Left ventricle myocardium superior (tissue), 1 donor: ENCODE measurements at regions not wholly inside any gene's neighbourhood (a gene's known extent, or its start where the extent isn't known, plus 50 kb on each side); places are given as distances from the start of the nearest gene placed in this dataset.

ENCODE experiments used
- ATAC-seq: fragments of 200-7000 bp; cut with Tn5 transposase; one replicate; pipeline ENCODE4 v1.9.1; 2020; ENCODE audit warnings: mild to moderate bottlenecking, moderate library complexity
- DNase-seq: peaks from one replicate; pipeline ENCODE4 v3.0.0-alpha.2; 2020
- intact Hi-C: fragments of 100-400 bp; cut with micrococcal nuclease; formaldehyde crosslinking; loops from one replicate; pipeline ENCODE4 v1.11.0; 2022
- donor health status: DM: no; HTN: yes; CAD: no; lungs with severe emphysema.

DNA sequence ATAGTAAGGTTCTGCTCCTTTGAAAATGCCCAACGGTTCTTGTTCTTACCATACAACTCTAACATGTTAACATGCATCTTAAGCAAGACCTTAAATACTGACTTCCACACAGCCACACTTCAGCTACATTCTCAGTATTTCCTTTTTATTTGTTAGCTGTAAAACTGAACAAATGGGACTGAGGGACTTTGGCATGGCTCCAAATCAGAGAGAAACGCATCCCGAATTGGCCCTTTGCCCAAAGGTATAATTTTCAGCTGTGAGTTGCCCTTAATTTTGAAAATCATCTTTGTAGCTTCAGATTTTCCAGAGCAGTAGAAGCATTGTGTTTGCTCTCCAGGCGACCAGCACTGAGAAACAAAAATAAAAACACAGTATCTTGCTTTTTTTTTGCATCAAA, 56.4 kb downstream of the NEUROD6 start:
- intact Hi-C loops, result no loop called here
- no peak for DNase-seq
- no peak for ATAC-seq

DNA sequence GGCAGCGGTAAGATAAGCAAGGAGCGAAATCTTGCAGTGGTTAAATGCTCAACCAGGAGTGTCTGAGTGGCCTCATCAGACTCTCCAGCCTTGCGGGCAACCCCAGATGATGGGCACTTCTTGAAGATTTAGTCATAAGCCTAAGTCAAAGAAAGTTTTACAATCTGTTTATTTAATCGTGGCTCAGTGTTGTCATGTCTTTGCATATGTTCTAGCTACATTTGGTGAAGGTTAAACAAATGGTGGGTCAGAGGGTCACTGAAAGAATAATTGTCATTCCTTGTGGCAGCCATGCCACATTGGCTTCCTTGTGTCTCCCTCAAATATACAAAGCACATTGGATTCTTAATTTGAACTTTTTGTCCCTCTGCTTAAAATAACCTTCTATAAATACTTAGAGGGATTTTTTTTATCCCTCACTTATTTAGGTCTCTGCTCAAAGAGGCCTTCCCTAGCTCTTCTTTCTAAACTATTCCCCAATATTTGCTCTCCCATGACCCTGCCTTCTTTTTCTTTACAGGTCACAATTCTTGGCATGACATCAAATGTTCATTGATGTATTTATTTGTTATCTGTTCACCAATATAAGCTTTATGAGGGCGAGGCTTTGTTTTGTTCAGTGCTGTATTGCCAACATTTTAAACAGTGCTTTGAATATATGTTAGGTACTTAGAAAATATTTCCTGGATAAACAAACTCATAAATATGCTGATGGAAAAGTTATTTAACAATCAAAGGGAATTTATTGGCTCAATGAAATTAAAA, 68.7 kb downstream of the NEUROD6 start:
- no peak for ATAC-seq
- no peak for DNase-seq
- intact Hi-C loops, result no loop called here

GRCh38 chr7:31267486-31267885, 73.0 kb downstream of the NEUROD6 start:
- no peak for DNase-seq
- ATAC-seq, result no peak

DNA sequence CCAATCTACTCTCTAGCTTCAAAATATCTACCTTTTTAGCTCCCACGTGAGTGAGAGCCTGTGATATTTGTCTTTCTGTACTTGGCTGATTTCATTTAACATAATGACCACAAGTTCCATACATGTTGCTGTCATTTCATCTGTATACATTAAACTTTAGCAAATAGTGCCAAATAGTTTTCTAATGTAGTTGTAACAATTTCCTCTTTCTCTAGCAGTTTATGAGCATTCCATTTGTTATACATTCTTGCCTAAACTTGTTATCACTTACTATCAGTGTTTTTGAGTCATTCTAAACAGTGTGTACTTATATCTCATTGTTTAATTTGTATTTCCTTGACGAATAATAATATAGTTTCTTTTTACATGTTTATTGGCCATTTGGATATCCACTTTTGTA, 77.2 kb downstream of the NEUROD6 start:
- DNase-seq, result no peak
- no peak for ATAC-seq
- intact Hi-C loops, result no loop called here

More at GRCh38 chr7:31267486-31267885, 73.0 kb downstream of the NEUROD6 start:
- intact Hi-C loops, result no loop called here

DNA sequence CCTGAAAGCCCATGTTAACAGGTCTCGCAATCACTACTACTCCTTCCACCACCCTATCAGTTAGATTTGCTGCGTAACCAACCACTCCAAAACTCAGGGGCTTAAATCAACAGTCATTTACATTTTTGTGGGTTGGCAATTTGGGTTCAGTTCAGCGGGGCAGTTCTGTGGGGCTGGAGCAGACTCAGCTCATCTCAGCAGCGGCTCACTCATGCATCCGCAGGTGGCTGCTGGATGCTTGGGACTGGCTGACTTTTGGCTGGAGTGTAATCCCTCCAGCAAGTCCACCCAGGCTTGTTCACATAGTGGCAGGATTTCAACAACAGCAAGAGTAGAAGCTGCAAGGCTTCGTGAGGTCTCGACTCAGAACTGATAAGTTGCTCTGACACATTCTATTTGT, 79.2 kb downstream of the NEUROD6 start:
- DNase-seq (no peak), ATAC-seq (no peak)
- intact Hi-C loops, result no loop called here

DNA sequence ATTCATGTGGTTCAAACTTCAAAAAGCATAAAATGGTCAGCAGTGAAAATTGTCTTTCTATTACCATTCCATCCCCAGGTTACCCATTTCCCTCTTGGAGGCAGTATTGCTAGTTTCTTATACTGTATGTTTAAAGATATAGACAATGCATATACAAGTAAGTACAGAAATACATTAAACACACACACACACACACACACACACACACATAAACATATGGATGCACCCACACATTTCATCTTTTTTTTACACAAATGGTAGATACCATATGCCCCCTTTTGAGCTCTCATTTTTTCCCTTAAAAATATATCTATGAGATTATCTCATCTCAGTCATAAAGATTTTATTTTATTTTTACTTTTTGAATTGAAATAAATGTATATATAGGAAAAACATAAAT, 79.7 kb downstream of the NEUROD6 start:
- no peak for ATAC-seq

GRCh38 chr7:31258391-31258790, 82.1 kb downstream of the NEUROD6 start:
- intact Hi-C loops, result no loop called here
- ATAC-seq, result no peak
- DNase-seq, result no peak

More for the DNA sequence above, 79.7 kb downstream of the NEUROD6 start:
- no peak for DNase-seq
- intact Hi-C loops, result no loop called here

GRCh38 chr7:31256506-31256905, 84.0 kb downstream of the NEUROD6 start:
- DNase-seq (no peak), ATAC-seq (no peak)
- intact Hi-C loops, result no loop called here

DNA sequence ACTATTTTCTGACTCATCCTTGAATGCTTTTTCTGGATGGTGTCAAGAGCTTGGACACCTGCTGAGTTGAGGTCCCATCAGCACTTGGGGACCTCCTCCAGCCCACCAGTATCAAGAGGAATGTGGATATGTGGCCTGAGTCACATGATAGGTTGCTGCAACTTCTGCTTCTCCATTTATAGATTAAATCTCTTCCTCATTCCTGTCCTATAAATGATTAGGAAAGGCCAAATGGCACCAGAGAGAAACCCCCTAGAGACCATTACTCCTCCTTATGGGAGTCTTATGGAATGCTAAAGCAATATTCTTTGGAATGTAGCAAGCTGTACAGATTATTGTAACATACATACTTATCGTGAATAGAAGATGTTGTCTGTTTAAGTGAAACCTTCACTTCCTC, 85.6 kb downstream of the NEUROD6 start:
- DNase-seq, result no peak
- ATAC-seq, result no peak
- intact Hi-C loops, result no loop called here

DNA sequence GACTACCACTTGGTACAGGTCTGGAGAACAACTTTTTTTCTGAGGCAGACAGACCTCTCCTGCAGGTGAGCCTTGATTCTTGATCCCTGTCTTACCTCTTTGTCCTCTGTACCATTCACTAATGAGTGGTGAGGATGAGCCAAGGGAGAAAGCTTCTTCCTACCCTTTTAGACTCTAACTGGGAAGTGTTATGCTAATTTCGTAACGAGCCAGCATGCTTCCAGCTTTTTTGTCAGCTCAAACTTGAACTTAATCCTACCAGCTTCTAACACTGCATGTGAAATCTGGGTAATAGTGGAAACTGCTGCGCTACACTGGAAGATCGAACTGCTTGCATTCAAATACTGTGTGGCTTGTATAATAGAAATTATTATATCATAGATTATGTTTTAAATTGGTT, 87.0 kb downstream of the NEUROD6 start:
- ATAC-seq (no peak), DNase-seq (no peak)
- intact Hi-C loops, result no loop called here

DNA sequence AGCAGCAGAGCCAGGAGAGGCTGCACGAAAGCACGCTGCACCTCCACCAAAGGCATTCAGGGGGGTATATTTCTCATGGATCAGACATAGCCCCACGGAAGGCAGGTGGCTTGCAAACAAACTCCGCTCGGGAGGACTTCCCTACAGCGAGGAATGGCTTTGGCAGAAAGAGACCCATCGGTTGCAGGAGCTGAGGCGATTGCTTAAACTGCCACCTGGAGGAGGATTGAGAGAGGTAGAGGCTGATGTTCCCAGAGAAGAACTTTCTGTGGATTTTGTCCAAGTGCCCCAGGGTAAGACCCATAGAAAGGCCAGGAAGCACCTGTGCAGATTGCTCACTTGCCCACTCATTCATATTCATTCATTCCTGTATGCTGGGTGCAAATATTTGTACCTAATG, 89.1 kb downstream of the NEUROD6 start:
- intact Hi-C loops, result no loop called here
- ATAC-seq (no peak), DNase-seq (no peak)

- DNase-seq (no peak), ATAC-seq (no peak)
- intact Hi-C loops, result no loop called here
Observed at GRCh38 chr7:31249671-31250070, 90.9 kb downstream of the NEUROD6 start.

GRCh38 chr7:31236868-31237267, 103.7 kb downstream of the NEUROD6 start:
- no peak for ATAC-seq
- intact Hi-C loops, result no loop called here
- no peak for DNase-seq

GRCh38 chr7:31234836-31235605, 105.5 kb downstream of the NEUROD6 start:
- intact Hi-C loops, result no loop called here
- DNase-seq, result no peak
- no peak for ATAC-seq

GRCh38 chr7:31228957-31229356, 111.6 kb downstream of the NEUROD6 start:
- DNase-seq (no peak), ATAC-seq (no peak)
- intact Hi-C loops, result no loop called here

DNA sequence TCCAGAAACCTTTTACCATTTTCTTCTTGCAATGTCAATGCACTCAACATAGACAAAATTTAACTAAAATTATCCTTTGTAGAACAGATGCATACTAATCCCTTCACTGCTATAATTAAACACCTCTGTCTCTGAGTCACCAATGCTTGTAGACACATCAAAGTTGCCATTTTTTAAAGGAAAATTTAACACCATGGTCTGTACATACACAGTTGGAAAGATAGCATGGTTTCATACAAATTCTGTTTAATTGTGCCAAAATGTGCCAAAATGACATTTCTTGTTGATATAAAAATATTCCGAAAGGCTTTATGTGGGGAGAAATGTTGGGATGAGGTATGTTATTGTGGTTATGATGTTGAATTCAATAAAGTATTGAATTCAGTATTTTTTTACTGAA, 125.8 kb downstream of the NEUROD6 start:
- DNase-seq (no peak), ATAC-seq (no peak)
- intact Hi-C loops, result no loop called here

DNA sequence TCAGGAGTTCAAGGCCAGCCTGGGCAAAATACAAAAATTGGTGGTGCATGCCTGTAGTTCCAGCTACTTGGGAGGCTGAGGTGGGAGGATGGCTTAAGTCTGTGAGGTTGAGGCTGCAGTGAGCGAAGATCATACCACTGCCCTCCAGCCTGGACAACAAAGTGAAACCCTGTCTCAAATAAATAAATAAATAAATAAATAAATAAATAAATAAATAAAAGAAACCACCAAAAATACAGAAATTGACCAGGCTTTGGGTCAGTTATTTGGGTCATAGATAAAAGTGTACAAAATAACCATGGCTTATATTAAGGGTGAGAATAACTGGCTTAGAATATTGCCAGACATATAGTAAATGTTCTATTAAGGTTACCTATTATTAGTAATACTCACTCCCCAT, 129.2 kb downstream of the NEUROD6 start:
- DNase-seq (no peak), ATAC-seq (no peak)
- intact Hi-C loops, result no loop called here

GRCh38 chr7:31204071-31204470, 136.5 kb downstream of the NEUROD6 start:
- intact Hi-C loops, result no loop called here
- ATAC-seq (no peak), DNase-seq (no peak)

- DNase-seq (no peak), ATAC-seq (no peak)
- intact Hi-C loops, result no loop called here
Observed at GRCh38 chr7:31203551-31203950, 137.0 kb downstream of the NEUROD6 start.

GRCh38 chr7:31202801-31203200, 137.7 kb downstream of the NEUROD6 start:
- ATAC-seq (no peak), DNase-seq (no peak)
- intact Hi-C loops, result no loop called here

GRCh38 chr7:31192986-31193385, 140.9 kb downstream of the ADCYAP1R1 start:
- DNase-seq, result peak; percentile 72
- peak; percentile 84 for ATAC-seq
- intact Hi-C loops, result no loop called here
